CD4-positive, alpha-beta T cell treated with Interleukin-4 for 4 hours (primary cell): ENCODE measurements at regions not wholly inside any gene's neighbourhood (a gene's known extent, or its start where the extent isn't known, plus 50 kb on each side); places are given as distances from the start of the nearest gene placed in this dataset.

Source experiments
- DNase-seq: peaks from one replicate; pipeline ENCODE4 v3.0.0-alpha.2; 2020

DNA sequence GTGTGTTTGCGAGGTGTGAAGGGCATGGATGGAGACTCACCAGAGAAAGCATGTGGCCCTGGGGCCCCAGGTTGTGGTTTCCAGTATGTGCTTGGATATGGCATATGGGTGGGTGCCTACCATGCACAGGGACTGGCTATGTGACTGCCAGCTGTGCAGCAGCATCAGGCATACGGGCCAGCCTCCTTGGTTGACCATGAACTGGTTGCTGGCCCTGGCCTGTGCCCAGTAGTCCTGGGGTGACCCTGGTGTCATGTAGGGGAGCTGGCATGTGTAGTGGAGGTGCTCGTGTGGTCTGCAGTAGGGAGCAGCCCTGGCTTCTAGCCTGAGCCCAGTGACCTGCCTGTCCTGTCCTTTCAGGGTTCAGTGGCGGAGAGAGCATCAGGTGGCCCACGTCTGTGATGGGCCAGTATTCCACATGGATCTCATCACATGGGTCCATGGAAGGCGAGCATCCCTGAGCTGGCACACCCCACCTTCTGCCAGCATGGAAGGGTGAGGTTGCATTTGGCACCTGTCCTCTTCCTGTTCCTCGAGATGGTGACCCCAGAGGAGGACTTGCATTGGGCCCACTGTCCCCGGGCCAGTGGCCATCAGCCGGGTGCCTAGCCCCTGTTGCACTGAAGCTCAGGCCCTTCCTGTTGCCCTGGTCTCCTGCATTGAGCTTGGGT lies 228.9 kb downstream of the SNRPN start:
- DNase-seq, result no peak

DNA sequence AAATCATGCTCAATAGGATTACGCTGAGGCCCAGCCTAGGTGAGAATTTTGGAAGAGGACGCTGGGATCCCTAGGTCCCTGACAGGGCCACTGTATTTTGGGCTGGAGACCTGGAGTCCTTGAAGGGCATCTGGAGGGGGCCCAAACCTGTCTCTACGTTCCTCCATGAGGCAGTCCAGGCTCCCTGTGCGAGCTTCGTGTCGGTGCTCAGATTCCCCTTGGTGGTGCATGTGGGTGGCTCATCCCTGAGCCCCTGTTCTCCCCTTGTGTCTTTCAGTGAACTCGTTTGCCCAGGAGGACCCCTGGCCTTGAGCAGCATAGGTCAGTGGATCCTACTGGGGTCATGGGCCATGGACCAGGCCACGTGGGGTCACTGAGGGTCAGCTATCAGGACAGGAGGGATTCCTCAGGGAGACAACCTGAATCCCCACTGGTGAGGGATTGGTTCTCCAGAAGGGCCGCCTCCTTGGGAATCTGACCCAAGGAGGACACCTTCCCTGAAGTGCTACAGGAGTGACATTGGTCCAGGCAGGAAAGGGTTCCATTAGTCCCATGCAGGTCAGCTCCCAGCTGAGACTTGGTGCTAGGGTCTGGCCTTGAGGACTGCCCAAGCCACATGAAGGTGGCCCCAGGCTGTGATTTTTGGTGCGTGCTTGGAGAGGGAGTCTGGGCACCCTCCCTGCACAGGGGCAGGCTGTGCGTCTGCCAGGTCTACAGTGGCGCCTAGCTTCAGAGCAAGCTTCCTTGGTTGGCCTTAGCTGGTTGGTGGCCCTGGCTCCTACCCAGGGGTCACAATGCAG lies 229.8 kb downstream of the SNRPN start:
- no peak for DNase-seq

DNA sequence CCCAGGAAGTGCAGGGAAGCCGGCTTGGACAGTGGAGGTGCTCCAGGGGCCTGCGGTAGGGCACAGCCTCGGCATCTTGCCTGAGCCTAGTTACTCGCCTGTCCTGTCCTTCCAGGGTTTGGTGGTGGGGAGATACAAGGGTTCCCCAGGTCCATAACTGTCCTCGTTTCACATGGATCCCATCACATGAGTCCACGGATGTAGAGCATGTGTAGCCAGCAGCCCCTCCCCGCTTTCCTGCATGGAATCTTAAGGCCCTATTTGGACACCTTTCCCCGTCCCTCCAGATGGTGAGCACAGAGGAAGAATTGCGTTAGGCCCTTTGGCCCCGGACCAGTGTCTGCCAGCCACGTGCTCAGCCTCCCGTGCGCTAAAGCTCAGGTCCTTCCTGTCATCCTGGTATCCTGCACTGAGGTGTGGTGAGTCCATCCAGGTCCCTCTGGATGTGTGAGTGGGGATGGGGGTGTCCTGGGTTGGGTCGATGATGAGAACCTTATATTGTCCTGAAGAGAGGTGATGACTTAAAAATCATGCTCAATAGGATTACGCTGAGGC lies 230.4 kb downstream of the SNRPN start:
- no peak for DNase-seq

DNA sequence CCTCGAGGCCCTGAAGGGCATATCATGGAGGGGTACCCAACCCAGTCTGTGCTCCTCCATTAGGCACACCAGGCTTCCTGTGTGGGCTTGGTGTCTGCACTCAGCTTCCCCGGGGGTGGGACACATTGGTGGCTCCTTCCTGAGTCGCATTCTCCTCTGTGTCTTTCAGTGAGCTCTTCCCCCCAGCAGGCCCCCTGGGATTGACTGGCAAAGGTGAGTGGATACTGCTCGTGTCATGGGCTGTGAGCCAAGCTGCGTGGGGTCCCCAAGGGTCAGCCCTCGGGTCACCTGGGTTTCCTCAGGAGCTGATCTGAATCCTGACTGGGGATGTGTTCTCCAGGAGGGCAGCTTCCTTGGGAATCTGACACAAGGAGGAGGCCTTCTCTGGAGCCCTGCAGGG lies 231.0 kb downstream of the SNRPN start:
- no peak for DNase-seq

DNA sequence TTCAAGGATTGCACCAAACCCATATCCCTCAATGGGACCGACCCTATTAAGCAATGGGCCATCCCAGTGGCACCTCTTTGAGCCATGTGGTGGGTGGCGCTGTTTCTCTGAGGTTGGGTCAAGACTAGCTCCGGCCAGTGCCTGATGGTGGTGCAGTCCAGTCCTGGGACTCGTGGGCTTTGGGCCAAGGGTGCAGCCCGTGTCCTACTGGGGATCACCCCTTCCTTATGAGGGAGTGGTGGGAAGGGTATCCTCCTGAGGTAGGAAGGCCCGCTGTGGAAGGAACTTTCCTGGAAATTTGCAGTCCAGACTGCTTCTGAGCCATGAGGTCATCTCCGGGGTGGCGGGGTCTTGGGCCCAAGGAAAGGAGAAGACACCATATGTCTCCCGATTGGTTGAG lies 231.6 kb downstream of the SNRPN start:
- no peak for DNase-seq

DNA sequence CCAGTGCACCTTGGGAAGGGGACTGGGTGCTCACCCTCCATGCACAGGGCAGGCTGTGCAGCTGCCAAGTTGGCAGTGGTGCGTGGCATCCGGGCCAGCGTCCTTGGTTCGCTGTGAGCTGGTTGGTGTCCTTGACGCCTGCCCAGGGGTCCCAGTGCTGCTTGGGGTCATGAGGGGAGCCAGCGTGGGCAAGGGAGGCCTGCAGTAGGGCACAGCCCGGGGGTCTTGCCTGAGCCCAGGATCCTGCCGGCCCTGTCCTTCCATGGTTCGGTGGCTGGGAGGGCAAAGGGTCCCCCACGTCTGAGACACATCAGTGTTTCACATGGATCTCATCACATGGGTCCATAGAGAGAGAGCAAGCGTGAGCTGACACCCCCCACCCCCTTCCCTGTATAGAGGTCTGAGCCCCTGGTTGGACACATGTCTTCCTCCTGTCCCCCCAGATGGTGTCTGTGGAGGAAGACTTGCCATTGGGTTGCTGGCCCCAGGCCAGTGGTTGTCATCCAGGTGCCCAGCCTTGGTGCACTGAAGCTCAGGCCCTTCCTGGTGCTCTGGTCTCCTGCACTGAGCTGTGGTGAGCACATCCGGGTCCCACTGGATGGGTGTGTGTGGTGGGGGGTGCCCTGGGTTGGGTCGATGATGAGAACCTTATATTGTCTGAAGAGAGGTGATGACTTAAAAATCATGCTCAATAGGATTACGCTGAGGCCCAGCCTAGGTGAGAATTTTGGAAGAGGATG lies 232.3 kb downstream of the SNRPN start:
- no peak for DNase-seq

DNA sequence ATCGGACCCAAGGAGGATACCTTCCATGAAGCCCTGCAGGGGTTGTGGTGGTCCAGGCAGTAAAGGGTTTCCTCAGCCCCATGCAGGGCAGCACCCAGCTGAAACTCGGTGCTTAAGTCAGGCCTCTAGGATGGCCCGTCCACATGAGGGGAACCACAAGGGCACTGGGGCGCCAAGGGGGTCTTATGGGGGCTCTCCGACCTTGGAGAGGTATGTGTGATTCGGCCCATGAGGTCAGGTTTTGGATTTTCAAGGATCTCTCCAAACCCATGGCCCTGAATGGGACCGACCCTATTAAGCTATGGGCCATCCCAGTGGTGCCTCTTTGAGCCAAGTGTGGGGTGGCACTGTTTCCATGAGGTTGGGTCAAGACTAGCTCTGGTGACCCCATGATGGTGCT lies 233.3 kb downstream of the SNRPN start:
- DNase-seq, result no peak

DNA sequence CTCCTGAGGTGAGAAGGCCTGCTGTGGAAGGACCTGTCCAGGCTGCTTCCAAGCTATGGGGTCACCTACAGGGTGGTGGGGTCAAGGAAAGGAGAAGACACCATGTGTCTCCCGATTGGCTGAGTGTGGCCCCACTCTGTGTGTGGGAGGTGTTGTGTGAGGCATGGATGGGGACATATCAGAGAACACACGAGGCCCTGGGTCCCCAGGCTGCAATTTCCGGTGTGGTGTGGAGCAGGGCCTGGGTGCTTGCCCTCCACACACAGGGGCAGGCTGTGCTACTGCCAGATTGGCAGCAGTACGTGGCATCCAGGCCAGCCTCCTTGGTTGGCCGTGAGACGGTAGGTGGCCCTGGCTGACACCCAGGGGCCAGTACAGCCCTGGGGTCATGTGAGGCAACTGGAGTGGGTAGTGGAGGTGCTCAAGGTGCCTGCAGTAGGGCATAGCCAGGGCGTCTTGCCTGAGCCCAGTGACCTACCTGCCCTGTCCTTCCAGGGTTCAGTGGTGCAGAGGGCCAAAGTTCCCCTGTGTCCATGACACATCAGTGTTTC lies 233.8 kb downstream of the SNRPN start:
- no peak for DNase-seq

DNA sequence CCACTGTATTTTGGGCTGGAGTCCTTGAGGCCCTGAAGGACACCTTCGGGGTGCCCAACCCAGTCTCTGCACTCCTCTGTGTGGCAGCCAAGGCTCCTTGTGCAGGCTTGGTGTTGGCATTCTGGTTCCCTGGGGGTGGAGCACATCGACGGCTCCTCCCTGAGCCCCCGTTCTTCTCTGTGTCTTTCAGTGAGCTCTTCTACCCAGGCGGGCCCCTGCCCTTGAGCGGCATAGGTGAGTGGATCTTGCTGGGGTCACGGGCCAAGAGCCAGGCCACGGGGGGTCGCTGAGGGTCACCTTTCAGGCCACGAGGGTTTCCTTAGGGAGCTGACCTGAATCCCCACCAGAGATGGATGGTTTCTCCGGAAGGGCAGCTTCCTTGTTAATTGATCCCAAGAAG lies 234.8 kb downstream of the SNRPN start:
- no peak for DNase-seq

DNA sequence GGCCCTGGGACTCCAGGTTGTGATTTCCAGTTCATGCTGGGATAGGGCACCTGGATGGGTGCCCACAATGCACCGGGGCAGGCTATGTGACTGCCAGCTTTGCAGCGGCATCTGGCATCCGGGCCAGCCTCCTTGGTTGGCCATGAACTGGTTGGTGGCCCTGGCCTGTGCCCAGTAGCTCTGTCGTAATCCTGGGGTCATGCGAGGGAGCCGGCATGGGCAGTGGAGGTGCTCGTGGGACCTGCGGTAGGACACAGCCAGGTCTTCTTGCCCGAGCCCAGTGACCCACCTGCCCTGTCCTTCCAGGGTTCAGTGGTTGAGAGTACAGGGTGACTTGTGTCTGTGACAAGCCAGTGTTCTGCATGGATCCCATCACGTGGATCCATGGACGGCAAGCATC lies 237.9 kb downstream of the SNRPN start:
- DNase-seq, result no peak

DNA sequence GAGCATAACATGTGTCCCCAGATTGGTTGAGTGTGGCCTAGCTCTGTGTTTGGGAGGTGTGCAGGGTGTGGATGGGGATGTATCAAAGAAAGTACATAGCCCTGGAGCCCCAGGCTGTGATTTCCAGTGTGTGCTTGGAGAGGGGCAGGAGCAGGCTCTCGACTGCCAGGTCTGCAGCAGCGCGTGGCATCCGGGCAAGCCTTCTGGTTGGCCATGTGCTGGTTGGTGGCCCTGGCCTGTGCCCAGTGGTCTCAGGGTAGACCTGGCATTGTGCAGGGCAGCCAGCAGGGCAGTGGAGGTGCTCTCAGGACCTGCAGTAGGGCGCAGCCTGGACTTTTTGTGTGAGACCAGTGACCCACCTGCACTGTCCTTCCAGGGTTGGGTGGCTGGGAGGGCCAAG lies 231.5 kb downstream of the UBE3A start:
- no peak for DNase-seq

DNA sequence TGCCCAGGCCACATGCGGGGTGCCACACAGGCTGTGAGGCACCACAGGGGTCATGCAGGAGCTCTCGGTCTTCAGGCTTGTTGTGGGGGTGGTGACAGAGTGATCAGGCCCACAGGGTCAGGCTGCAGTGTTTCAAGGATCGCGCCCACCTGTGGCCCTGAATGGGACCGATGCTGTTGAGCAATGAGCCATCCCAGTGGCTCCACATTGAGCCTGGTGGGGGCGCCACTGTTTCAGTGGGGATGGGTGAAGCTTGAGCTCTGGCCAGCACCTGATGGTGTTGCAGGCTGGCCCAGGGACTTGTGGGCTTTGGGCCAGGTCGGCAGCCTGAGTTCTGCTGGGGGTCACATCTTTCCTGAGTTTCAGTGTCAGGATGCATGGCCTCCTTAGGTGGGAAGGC lies 230.1 kb downstream of the UBE3A start:
- no peak for DNase-seq

DNA sequence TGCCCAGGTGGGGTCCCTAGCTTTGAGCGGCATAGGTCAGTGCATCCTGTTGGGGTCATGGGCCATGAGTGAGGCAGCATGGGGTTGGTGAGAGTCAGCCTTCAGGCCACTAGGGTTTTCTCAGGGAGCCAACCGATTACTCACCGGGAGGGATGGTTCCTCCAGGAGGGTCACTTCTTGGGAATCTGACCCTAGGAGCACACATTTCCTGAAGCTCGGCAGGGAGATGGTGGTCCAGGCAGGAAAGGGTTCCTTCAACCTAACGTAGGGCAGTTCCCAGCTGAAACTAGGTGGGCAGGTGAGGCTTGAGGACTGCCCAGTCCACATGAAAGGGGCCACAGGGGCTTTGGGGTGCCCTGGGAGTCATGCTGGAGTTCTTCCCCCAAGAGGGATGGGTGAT lies 218.0 kb downstream of the UBE3A start:
- DNase-seq, result no peak

DNA sequence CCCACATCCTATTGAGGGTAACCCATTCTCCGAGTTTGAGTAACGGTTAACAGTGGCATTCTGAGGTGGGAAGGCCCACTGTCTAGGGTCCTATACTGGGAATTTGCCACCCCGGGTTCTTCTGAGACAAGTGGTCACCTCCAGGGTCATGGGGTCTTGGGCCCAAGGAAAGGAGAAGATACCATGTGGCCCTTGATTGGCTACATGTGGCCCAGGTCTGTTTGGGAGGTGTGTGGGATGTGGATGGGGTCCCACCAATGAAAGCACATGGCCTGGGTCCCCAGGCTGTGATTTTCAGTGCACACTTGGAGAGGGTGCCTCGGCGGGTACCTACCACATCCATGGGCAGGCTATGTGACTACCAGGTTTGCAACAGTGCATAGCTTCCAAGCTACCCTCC lies 214.4 kb downstream of the UBE3A start:
- DNase-seq, result no peak

DNA sequence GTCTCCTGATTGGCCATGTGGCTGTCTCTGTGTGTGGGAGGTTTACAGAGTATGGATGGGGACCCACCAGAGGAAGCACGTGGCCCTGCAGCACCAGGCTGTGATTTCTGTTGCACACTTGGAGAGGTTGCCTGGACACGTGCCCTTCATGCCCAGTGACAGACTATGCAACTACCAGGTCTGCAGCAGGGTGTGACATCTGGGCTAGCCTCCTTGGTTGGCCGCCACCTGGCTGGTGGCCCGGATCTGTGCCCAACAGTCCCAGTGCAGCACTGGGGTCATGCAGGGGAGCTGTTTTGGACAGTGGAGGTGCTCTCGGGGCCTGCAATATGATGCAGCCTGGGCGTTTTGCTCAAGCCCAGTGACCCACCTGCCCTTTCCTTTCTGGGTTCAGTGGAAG lies 212.5 kb downstream of the UBE3A start:
- no peak for DNase-seq

DNA sequence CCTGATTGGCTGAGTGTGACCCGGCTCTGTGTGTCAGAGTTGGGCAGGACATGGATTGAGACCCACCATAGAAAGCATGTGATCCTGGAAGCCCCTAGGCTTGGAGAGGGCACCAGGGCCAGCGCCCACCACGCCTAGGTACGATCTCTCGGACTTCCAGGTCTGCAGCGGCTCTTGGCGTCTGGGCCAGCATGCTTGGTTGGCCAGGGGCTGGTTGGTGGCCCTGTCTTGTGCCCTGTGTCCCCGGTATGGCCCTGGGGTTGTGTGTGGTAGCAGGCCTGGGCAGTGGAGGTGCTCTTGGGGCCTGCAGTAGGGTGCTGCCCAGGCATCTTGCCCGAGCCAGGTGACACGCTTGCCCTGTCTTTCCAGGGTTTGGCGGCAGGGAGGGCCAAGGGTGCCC lies 210.6 kb downstream of the UBE3A start:
- DNase-seq, result no peak

DNA sequence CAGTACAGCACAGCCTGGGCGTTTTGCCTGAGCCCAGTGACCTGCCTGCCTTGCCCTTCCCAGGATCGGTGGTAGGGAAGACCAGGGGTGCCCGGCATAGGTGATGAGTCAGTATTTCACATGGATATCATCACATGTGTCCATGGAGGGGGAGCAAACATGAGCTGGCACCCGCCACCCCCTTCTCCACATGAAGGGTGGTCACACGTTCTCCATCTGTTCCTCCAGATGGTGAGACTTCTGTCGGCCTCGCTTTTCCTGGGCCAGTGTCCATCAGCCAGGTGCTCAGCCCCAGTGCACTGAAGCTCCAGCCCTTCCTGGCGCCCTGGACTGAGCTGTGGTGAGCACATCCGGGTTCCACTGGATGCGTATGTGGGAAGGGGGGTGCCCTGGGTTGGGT lies 208.4 kb downstream of the UBE3A start:
- no peak for DNase-seq

DNA sequence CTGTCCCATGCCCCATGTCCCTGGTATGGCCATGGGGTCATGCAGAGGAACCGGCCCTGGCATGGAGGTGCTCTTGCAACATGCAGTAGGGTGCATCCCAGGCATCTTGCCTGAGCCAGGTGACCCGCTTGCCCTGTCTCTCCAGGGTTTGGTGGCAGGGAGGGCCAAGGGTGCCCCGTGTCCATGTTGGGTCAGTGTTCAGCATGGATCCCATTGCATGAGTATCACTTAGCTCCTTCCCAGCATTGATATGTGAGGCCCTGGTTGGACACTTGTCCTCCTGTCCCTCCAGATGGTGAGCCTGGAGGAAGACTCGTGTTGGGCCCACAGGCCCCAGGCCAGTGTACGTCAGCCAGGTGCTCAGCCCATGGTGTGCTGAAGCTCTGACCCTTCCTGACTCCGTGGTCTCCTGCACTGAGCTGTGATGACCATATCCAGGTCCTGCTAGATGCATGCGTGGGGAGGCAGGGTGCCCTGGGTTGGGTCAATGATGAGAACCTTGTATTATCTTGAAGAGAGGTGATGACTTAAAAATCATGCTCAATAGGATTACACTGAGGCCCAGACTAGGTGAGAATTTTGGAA lies 205.0 kb downstream of the UBE3A start:
- DNase-seq, result no peak

DNA sequence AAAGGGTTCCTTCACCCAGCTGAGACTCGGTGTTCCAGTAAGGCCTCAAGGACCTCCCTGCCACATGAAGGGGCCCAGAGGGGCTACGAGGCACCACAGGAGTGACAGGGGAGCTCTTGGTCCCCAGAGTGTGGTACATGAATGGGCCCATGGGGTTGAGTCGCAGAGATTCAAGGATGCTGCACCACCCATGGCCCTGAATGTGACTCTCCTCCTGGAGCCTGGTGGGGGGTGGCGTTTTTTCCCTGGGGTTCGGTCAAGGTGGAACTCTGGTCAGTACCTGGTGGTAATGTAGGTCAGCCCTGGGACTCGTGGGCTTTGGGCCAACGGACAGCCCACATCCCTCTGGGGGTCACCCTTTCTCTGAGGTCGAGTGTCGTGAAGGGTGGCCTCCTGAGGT lies 204.0 kb downstream of the UBE3A start:
- no peak for DNase-seq

DNA sequence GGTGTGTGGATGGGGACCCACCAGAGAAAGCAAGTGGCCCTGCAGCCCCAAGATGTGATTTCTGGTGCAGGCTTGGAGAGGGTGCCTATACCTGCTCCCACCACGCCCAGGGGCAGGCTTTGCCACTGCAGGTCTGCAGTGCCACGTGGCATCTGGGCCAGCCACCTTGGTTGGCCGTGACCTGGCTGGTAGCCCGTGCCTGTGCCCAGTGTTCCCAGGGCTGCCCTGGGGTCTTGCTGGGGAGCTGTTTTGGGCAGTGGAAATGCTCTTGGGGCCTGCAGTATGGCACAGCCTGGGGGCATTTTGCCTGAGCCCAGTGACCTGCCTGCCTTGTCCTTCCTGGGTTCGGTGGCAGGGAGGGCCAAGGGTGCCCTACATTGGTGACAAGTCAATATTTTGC lies 203.4 kb downstream of the UBE3A start:
- no peak for DNase-seq

DNA sequence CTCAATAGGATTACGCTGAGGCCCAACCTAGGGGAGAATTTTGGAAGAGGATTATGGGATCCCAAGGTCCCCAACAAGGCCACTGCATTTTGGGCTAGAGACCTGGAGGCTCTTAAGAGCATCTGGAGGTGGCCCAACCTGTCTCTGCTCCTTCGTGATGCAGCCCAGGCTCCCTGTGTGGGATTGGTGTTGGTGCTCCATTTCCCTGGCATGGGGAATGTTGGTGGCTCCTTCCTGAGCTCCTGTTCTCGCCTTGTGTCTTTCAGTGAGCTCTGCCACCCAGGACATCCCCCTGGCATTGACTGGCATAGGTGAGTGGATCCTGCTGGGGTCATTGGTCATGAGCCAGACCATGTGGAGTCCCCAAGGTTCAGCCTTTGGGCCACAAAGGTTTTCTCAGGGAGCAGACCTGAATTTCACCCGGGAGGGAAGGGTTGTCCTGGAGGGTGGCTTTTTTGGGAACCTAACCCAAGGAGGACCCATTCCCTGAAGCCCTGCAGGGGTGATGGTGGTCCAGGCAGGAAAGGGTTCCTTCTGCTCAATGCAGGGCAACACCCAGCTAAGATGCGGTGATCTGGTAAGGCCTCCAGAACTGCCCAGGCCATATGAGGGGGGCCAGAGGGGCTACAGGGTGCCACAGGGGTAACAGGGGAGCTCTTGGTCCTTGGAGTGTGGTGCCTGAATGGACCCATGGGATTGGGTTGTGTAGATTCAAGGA lies 202.5 kb downstream of the UBE3A start:
- DNase-seq, result no peak

DNA sequence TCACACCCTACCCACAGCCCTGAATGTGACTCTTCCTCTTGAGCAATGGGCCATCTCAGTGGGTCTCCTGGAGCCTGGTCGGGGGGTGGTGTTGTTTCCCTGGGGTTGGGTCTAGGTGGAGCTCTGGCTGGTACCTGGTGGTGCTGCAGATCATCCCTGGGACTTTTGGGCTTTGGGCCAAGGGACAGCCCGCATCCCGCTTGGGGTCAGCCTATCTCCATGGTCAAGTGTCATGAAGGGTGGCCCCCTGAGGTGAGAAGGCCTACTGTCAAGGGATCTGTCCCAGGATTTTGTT lies 202.0 kb downstream of the UBE3A start:
- no peak for DNase-seq
